ENCODE measurements at regions not wholly inside any gene's neighbourhood (a gene's known extent, or its start where the extent isn't known, plus 50 kb on each side); places are given as distances from the start of the nearest gene placed in this dataset.

GRCh38 chr3:76941376-76941775 is 98.5 kb upstream of the ROBO2 start (continued):
- TF ChIP-seq ATF2 (IDR thresholded peaks at IDR 0.05; ENCODE audit: low read length) (no peak), EP300 (IDR thresholded peaks at IDR 0.05; ENCODE audit: borderline replicate concordance in 1 of 2, low read depth in 2 of 2, low read length in 2 of 2) (no peak), RFX5 (IDR thresholded peaks at IDR 0.05; ENCODE audit: borderline replicate concordance, low read depth, low read length) (no peak), CBX8 (IDR thresholded peaks at IDR 0.05; ENCODE audit: borderline replicate concordance, low read depth, low read length) (no peak), MAFK (IDR thresholded peaks at IDR 0.05; ENCODE audit: low read depth, low read length) (no peak), EZH2 (IDR thresholded peaks at IDR 0.05; ENCODE audit: low read depth, low read length, severe bottlenecking) (no peak), CHD2 (IDR thresholded peaks at IDR 0.05; ENCODE audit: low read length) (no peak), SIX5 (IDR thresholded peaks at IDR 0.05; ENCODE audit: low read depth, low read length) (no peak), JUND (IDR thresholded peaks at IDR 0.05; ENCODE audit: low read length) (no peak)

Measured in H1 (cell line).